ENCODE measurements at regions not wholly inside any gene's neighbourhood (a gene's known extent, or its start where the extent isn't known, plus 50 kb on each side); places are given as distances from the start of the nearest gene placed in this dataset.
A peak's percentile ranks its signal among the peaks of the same experiment; 100 is the strongest.

DNA sequence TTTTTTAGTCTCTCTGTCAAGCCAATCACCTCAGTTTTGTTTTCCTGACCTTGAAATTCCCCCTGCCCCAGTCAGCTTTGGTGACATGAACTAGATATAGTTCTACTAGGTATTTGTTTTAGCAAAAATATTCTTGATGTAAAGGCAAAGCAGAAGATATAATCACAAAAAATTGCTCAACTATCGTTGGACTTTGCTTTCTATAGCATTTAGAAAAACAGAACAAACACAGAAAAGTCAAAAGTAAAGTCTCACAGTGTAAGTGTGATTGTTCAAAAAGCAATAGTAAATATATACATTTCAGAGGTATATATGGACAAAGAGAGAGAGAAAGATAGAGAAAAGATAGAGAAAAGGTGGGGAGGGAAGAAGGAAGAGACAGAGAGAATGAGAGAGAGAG lies 305.9 kb downstream of the ADGRL2 start:
- TF ChIP-seq, protein P1, sequence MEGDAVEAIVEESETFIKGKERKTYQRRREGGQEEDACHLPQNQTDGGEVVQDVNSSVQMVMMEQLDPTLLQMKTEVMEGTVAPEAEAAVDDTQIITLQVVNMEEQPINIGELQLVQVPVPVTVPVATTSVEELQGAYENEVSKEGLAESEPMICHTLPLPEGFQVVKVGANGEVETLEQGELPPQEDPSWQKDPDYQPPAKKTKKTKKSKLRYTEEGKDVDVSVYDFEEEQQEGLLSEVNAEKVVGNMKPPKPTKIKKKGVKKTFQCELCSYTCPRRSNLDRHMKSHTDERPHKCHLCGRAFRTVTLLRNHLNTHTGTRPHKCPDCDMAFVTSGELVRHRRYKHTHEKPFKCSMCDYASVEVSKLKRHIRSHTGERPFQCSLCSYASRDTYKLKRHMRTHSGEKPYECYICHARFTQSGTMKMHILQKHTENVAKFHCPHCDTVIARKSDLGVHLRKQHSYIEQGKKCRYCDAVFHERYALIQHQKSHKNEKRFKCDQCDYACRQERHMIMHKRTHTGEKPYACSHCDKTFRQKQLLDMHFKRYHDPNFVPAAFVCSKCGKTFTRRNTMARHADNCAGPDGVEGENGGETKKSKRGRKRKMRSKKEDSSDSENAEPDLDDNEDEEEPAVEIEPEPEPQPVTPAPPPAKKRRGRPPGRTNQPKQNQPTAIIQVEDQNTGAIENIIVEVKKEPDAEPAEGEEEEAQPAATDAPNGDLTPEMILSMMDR (IDR thresholded peaks at IDR 0.05; ENCODE audit: insufficient read depth, low read length) = no peak
- H3K4me3 ChIP-seq (ENCODE audit: low read depth, low read length) = no peak overlapping the region
- DNase-seq (ENCODE audit: low read depth) = no peak

DNA sequence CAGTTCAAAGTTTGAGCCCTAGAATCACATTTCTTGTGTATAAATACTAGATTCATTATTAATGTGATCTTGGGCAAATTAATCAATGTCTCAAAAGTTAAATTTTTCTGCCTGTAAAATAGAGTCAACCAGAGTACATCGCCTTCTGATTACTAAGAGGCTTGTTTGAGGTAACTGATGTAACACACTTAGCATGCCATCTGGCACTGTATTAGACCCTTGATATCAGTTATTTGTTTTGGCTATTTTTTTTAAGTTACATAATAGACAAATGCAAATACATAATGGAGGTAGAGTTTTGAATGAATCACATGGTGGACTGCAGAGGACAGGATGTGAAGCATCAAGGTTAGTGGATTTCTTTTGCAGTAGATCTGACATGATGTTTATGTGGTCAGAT lies 298.4 kb downstream of the ADGRL2 start:
- peak; percentile 25 for DNase-seq (ENCODE audit: low read depth)
- TF ChIP-seq, protein P1 (IDR thresholded peaks at IDR 0.05; ENCODE audit: insufficient read depth, low read length) = no peak
- H3K4me3 ChIP-seq (ENCODE audit: low read depth, low read length) = no peak overlapping the region

DNA sequence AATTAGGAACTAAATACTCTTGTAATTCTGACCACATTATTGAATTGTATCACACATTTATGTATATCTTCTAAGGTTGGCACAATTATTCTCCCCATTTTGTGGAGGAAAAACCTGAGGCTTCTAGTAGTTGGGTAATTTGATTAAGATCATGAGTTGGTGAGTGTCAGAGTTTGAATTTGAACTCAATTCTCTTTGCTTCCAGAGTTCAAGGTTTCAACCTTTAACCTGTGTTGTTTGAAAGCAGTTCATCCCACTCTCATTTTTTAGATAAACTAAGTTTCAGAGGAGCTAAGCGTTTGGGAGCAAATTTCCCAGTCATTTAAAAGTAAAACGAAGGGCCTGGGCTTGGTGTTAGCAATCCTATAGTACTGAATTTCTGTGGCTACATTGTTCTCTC lies 293.4 kb downstream of the ADGRL2 start:
- H3K4me3 ChIP-seq (ENCODE audit: low read depth, low read length) = no peak overlapping the region
- TF ChIP-seq, protein P1 (IDR thresholded peaks at IDR 0.05; ENCODE audit: insufficient read depth, low read length) = no peak
- no peak for DNase-seq (ENCODE audit: low read depth)

DNA sequence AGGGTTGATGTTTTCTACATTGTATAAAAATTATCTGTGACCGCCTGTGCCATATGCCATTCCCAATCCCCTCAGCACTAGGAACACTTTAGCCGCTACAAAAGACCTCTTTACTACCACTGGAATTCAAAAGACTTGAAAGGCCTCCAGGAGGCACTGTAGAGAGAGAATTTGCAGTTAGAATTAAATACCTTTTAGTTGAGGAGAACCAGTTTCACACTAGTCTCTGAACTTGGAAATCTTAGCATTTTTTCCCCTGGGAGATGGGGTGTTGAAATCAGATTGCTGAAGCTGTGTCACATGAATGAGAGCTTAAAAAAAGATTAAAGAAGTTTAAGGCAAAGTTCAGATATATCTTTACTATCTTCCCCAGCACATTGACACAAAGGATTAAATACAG lies 291.0 kb downstream of the ADGRL2 start:
- H3K4me3 ChIP-seq (ENCODE audit: low read depth, low read length) = no peak overlapping the region
- DNase-seq (ENCODE audit: low read depth) = peak; percentile 61
- TF ChIP-seq, protein P1 (IDR thresholded peaks at IDR 0.05; ENCODE audit: insufficient read depth, low read length) = no peak

DNA sequence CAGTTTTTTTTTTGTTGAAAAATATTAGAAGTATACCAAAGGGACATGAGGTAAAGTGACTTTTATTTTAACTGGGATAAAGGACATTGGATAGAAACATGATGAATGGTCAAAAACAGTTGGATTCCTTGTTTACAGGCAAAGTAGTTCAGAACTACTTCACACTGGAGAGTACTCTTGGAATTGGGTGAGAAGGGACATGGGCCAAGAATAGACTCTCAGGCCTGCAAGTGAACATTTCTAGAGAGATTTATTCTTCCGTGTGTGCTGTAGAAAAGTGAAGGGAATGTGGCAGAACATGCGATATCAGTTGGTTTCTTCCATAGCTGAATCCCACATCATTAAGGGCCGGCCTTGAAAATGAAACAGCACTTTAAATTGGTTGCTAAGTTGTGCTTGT lies 290.5 kb downstream of the ADGRL2 start:
- TF ChIP-seq, protein P1 (IDR thresholded peaks at IDR 0.05; ENCODE audit: insufficient read depth, low read length) = no peak
- H3K4me3 ChIP-seq (ENCODE audit: low read depth, low read length) = no peak overlapping the region
- no peak for DNase-seq (ENCODE audit: low read depth)

DNA sequence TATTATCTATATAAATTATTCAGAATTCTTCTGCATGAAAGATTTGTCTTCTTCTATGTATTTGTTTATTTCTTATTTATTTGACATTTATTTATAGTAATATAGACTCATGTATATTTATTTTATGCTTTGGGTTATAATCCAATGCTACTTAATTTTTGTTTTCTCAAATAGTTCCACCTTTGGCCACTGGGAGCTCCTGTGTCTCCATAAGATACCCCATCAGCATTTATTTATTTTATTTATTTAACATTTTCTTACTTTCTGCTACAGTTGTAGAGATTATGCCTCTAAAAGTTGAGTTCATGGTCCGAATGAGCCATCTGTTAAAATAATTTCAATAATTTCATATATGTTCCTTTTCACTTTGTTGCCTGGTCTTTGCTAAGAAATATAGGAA lies 289.4 kb downstream of the ADGRL2 start:
- peak; percentile 41 for DNase-seq (ENCODE audit: low read depth)
- TF ChIP-seq, protein P1 (IDR thresholded peaks at IDR 0.05; ENCODE audit: insufficient read depth, low read length) = peak; percentile 59

DNA sequence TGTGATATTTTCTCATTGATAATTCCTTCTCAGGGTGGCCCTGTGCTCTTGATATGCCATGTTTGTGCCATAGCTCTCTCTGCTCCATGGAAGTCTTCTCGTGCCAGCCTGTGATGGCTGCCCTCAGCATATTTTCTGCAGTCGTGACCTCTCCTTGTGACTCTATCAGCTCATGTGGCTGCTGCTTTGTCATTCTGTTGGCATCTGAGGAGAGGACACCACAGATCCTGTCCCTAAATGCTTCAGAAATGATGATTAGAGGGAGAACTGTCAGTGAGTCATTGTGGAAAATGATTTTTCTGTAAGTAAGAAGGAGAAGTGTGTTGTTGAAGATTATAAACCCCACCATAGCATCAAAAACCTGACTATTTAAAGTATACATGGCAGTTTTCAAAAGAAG lies 286.0 kb downstream of the ADGRL2 start:
- DNase-seq (ENCODE audit: low read depth) = no peak
- TF ChIP-seq, protein P1 (IDR thresholded peaks at IDR 0.05; ENCODE audit: insufficient read depth, low read length) = no peak
- H3K4me3 ChIP-seq (ENCODE audit: low read depth, low read length) = no peak overlapping the region

More for the DNA sequence above, 289.4 kb downstream of the ADGRL2 start:
- no peak overlapping the region for H3K4me3 ChIP-seq (ENCODE audit: low read depth, low read length)
